ENCODE measurements at regions not wholly inside any gene's neighbourhood (a gene's known extent, or its start where the extent isn't known, plus 50 kb on each side); places are given as distances from the start of the nearest gene placed in this dataset.

DNA sequence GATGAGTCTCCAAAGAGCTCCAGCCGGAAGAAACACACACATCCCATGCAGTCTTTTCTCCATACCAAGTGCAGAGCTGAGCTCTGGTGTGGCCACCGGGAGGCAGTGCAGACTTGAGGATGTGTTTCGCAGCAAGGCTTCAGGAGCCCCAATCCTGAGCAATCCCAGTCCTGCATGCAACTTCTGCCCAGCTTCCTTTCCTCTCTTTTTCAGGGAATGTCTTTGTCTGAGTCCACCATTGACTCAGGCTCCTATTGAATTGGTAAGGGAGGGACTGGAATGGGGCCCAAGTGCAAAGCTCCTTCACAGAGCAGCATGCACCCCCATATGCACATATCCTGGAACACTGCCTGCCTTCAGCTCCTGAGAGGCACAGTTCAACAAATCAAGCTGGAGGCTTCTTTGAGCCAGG, 50.5 kb upstream of the ASIP start (continued):
- TF ChIP-seq CBX8 (IDR thresholded peaks at IDR 0.05; ENCODE audit: borderline replicate concordance, low read depth, low read length), result no peak
- no peak for TF ChIP-seq GABPA (IDR thresholded peaks at IDR 0.05; ENCODE audit: borderline replicate concordance, insufficient read depth, low read length)
- TF ChIP-seq YY1 (IDR thresholded peaks at IDR 0.05; ENCODE audit: low read depth, low read length), result peak; percentile 76; the same call in 1 of the 2 replicates
